MCF 10A (cell line): ENCODE measurements at regions not wholly inside any gene's neighbourhood (a gene's known extent, or its start where the extent isn't known, plus 50 kb on each side); places are given as distances from the start of the nearest gene placed in this dataset.

Experiments
- BruUV-seq: library from RNA; stranded (reverse); fragments of 400-500 nt; replicated peaks from 2 replicates; lab custom pipeline; 2021; lab: Mats Ljungman, UMichigan
- CTCF ChIA-PET: fragments of 300-600 bp; sonication (Branson Sonifier 250); formaldehyde crosslinking; extraction: SDS; loops from one replicate; lab custom pipeline; 2021; ENCODE audit warnings: antibody characterized with exemption, inconsistent platforms; lab: Yijun Ruan, JAX
- POLR2A ChIA-PET: fragments of 300-600, 350-650 bp; sonication (Branson Sonifier 250); formaldehyde crosslinking; extraction: SDS; loops from one replicate; lab custom pipeline; 2020; ENCODE audit warnings: antibody characterized with exemption, inconsistent platforms; lab: Yijun Ruan, JAX
- DNase-seq: peaks from one replicate; pipeline ENCODE4 v3.0.0-alpha.2; 2018; ENCODE audit not compliant: unreplicated experiment
- H3K27ac Mint-ChIP-seq: one replicate; pipeline ENCODE4 v1.8.0; 2022; ENCODE audit warnings: mild to moderate bottlenecking, low read depth, mixed read lengths; ENCODE audit not compliant: unreplicated experiment
- H3K27me3 Mint-ChIP-seq: one replicate; pipeline ENCODE4 v1.8.0; 2022; ENCODE audit warnings: mixed read lengths; ENCODE audit not compliant: insufficient read depth, unreplicated experiment
- H3K36me3 Mint-ChIP-seq: one replicate; pipeline ENCODE4 v1.8.0; 2022; ENCODE audit warnings: mild to moderate bottlenecking, moderate library complexity, mixed read lengths; ENCODE audit not compliant: insufficient read depth, unreplicated experiment
- H3K4me1 Mint-ChIP-seq: one replicate; pipeline ENCODE4 v1.8.0; 2022; ENCODE audit warnings: mixed read lengths; ENCODE audit not compliant: insufficient read depth, unreplicated experiment
- H3K4me3 Mint-ChIP-seq: one replicate; pipeline ENCODE4 v1.8.0; 2022; ENCODE audit warnings: mild to moderate bottlenecking, moderate library complexity, mixed read lengths; ENCODE audit not compliant: unreplicated experiment
- H3K9me3 Mint-ChIP-seq: one replicate; pipeline ENCODE4 v1.8.0; 2022; ENCODE audit warnings: mixed read lengths; ENCODE audit not compliant: unreplicated experiment
- intact Hi-C: fragments of 100-400 bp; cut with micrococcal nuclease; formaldehyde crosslinking; loops from 2 replicates; pipeline ENCODE4 v1.14.1; 2022
- TF ChIP-seq, protein P1 (sequence below): fragments of 200-600 bp; IDR thresholded peaks from one replicate; pipeline ENCODE4 v1.8.0; 2022; ENCODE audit warnings: antibody characterized with exemption, mild to moderate bottlenecking; ENCODE audit not compliant: unreplicated experiment

DNA sequence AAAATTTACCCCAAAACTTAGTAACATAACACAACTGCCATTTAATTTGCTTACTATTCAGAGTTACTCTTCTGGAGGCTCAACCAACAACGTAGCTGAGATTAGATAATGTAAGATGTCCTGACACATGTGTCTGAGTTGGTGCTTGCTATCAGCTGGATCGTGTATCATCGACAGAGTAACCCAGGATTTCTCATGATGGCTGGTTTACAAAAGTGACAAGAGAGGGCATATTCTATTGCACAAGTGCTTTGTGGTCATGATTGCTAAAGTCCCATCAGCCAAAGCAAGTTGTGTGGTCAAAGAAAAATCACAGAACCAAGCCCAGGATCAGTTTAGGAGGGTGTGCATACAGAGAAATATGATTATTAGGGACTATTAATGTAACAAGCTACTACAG lies 73.4 kb downstream of the CAPZA3 start:
- POLR2A ChIA-PET, result no interaction called here
- no peaks in the 10 kb centered on the region for H3K36me3 Mint-ChIP-seq
- CTCF ChIA-PET, result no interaction called here
- H3K27me3 Mint-ChIP-seq, result no peaks in the 10 kb centered on the region
- no peak overlapping the region for H3K4me3 Mint-ChIP-seq
- peak; percentile 25 for DNase-seq
- intact Hi-C loops, result no loop called here
- TF ChIP-seq, protein P1, sequence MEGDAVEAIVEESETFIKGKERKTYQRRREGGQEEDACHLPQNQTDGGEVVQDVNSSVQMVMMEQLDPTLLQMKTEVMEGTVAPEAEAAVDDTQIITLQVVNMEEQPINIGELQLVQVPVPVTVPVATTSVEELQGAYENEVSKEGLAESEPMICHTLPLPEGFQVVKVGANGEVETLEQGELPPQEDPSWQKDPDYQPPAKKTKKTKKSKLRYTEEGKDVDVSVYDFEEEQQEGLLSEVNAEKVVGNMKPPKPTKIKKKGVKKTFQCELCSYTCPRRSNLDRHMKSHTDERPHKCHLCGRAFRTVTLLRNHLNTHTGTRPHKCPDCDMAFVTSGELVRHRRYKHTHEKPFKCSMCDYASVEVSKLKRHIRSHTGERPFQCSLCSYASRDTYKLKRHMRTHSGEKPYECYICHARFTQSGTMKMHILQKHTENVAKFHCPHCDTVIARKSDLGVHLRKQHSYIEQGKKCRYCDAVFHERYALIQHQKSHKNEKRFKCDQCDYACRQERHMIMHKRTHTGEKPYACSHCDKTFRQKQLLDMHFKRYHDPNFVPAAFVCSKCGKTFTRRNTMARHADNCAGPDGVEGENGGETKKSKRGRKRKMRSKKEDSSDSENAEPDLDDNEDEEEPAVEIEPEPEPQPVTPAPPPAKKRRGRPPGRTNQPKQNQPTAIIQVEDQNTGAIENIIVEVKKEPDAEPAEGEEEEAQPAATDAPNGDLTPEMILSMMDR, result no peak
- no peaks in the 10 kb centered on the region for H3K9me3 Mint-ChIP-seq
- no TSS peak for BruUV-seq
- H3K4me1 Mint-ChIP-seq, result no peaks in the 10 kb centered on the region
- H3K27ac Mint-ChIP-seq, result no peak overlapping the region

- ChIA-PET CTCF (no interaction called here), POLR2A (no interaction called here)
- no peak for DNase-seq
- Mint-ChIP-seq H3K27ac (no peak overlapping the region), H3K9me3 (no peaks in the 10 kb centered on the region), H3K4me1 (no peaks in the 10 kb centered on the region), H3K4me3 (no peak overlapping the region), H3K36me3 (no peaks in the 10 kb centered on the region), H3K27me3 (no peaks in the 10 kb centered on the region)
- BruUV-seq, result no TSS peak
- intact Hi-C loops, result no loop called here
- TF ChIP-seq, protein P1, result no peak
These were observed 75.8 kb downstream of the CAPZA3 start for GRCh38 chr12:18813753-18814152.

GRCh38 chr12:18818579-18819268 lies 80.8 kb downstream of the CAPZA3 start:
- H3K27me3 Mint-ChIP-seq, result no peaks in the 10 kb centered on the region
- TF ChIP-seq, protein P1, result no peak
- H3K9me3 Mint-ChIP-seq, result no peaks in the 10 kb centered on the region
- no peak overlapping the region for H3K27ac Mint-ChIP-seq
- no peak overlapping the region for H3K4me3 Mint-ChIP-seq
- no peak for DNase-seq
- intact Hi-C loops, result no loop called here
- POLR2A ChIA-PET, result interaction anchor here (0.6 kb wide), 1 partner anchor 337 kb away, joined by 3 read pairs; no protein-coding TSS in a partner anchor
- H3K4me1 Mint-ChIP-seq, result peaks cover 6% of the 10 kb centered on the region
- no TSS peak for BruUV-seq
- CTCF ChIA-PET, result no interaction called here
- no peaks in the 10 kb centered on the region for H3K36me3 Mint-ChIP-seq

DNA sequence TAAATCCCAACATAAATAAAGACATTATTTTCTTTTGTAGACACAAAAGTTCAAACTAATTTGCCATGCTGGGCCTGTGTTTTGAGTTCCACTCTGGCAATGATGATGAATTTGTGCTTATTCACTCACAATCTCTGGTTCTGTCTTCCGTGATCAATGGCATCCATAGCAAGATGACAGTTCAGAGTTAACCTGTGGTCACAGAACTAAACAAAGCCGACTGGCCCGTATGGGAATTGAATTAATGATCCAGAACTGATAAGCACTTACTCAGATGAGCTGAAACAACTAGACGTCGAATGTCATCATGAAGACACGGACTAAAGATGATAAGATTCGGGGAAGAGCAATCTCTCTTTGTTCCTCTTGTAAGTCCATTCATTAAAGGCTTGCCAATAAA lies 81.6 kb downstream of the CAPZA3 start:
- BruUV-seq, result no TSS peak
- no peak overlapping the region for H3K27ac Mint-ChIP-seq
- TF ChIP-seq, protein P1, result no peak
- no peaks in the 10 kb centered on the region for H3K9me3 Mint-ChIP-seq
- no peaks in the 10 kb centered on the region for H3K27me3 Mint-ChIP-seq
- intact Hi-C loops, result no loop called here
- H3K4me3 Mint-ChIP-seq, result no peak overlapping the region
- peaks cover 6% of the 10 kb centered on the region for H3K4me1 Mint-ChIP-seq
- ChIA-PET POLR2A (no interaction called here), CTCF (no interaction called here)
- DNase-seq, result no peak
- no peaks in the 10 kb centered on the region for H3K36me3 Mint-ChIP-seq
